ENCODE measurements at regions not wholly inside any gene's neighbourhood (a gene's known extent, or its start where the extent isn't known, plus 50 kb on each side); places are given as distances from the start of the nearest gene placed in this dataset.

DNA sequence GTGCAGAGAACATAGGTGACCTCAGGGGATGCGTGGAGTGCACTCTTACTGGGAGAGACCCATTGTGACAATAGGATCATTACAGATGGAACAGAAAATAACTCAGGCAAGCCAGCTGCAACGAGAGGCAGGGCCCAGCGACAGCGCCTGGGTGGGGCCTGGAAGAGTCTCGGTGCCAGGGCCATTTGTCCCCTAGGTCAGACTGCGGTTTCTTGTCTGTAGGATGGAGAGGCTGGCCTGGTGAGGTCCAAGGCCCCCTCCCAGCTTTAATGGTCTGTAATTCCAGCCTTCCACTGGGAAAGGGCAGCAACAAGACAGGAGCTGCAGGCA is 208.6 kb upstream of the APCDD1 start:
- TF ChIP-seq, protein P1, sequence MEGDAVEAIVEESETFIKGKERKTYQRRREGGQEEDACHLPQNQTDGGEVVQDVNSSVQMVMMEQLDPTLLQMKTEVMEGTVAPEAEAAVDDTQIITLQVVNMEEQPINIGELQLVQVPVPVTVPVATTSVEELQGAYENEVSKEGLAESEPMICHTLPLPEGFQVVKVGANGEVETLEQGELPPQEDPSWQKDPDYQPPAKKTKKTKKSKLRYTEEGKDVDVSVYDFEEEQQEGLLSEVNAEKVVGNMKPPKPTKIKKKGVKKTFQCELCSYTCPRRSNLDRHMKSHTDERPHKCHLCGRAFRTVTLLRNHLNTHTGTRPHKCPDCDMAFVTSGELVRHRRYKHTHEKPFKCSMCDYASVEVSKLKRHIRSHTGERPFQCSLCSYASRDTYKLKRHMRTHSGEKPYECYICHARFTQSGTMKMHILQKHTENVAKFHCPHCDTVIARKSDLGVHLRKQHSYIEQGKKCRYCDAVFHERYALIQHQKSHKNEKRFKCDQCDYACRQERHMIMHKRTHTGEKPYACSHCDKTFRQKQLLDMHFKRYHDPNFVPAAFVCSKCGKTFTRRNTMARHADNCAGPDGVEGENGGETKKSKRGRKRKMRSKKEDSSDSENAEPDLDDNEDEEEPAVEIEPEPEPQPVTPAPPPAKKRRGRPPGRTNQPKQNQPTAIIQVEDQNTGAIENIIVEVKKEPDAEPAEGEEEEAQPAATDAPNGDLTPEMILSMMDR (IDR thresholded peaks at IDR 0.05; ENCODE audit: insufficient read depth in 1 of 2, low read depth in 1 of 2, low read length in 1 of 2, severe bottlenecking in 1 of 2, unreplicated experiment in 1 of 2) = no peak
- intact Hi-C loops (cut with micrococcal nuclease; ENCODE audit: unreplicated experiment) = loop anchor here (10.0 kb wide), 1 partner anchor 271 kb away; no protein-coding TSS in a partner anchor
- Mint-ChIP-seq H3K9me3 (ENCODE audit: unreplicated experiment) (no peaks in the 10 kb centered on the region), H3K4me1 (ENCODE audit: low read depth, unreplicated experiment) (no peaks in the 10 kb centered on the region), H3K27me3 (ENCODE audit: insufficient read depth, unreplicated experiment) (no peaks in the 10 kb centered on the region), H3K27ac (ENCODE audit: unreplicated experiment) (no peak overlapping the region), H3K4me3 (ENCODE audit: unreplicated experiment) (no peak overlapping the region), H3K36me3 (ENCODE audit: insufficient read depth, unreplicated experiment) (no peaks in the 10 kb centered on the region)
- H3K4me3 ChIP-seq (ENCODE audit: low read depth, low read length) = no peak overlapping the region
- no peak for DNase-seq
- no peaks in the 10 kb centered on the region for H3K4me1 ChIP-seq
- BruUV-seq (replicated peaks) = no TSS peak
- no peaks in the 10 kb centered on the region for H3K36me3 ChIP-seq (ENCODE audit: control insufficient read depth, insufficient read depth, low read length)
- ChIA-PET CTCF (no interaction called here), POLR2A (no interaction called here)
- no peaks in the 10 kb centered on the region for H3K27me3 ChIP-seq (replicated peaks; ENCODE audit: control insufficient read depth, insufficient read depth, low read length)
- no peaks in the 10 kb centered on the region for H3K9me3 ChIP-seq

DNA sequence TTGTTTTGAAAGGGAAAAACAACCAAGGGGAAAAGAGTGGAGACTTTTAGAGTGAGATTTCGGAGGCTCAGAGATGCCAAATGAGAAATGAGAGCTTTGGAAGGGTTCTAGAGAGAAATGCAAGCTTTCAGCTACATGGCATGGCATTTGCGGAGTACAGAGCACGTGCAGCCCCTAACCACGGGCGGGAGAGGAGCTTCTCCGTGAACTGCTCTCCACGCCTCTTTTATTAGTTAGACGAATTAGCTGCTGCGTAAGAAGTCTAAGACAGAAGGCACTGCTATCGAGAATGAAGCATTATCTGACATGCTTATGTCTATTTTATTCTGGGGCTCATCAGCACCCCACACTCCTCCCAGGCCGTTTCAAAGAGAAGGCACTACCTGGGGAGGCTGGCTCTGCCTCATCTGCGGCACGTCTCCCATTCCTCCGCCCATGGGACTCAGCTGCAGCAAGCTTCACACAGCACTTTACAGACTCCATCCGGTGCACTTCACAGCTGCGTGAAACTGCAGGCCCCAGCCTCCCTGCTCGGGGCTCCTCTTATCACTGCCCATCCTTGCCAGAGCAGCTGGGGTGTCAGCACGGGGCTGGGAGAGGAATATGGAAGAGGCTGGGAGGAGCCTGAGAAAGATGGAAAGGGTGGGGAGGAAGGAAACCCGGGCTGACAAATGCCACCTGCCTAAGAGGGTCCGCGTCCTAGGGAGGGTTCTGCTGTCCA is 207.3 kb upstream of the APCDD1 start:
- CTCF ChIA-PET = no interaction called here
- no peak overlapping the region for H3K27ac Mint-ChIP-seq (ENCODE audit: unreplicated experiment)
- no peaks in the 10 kb centered on the region for H3K36me3 Mint-ChIP-seq (ENCODE audit: insufficient read depth, unreplicated experiment)

DNA sequence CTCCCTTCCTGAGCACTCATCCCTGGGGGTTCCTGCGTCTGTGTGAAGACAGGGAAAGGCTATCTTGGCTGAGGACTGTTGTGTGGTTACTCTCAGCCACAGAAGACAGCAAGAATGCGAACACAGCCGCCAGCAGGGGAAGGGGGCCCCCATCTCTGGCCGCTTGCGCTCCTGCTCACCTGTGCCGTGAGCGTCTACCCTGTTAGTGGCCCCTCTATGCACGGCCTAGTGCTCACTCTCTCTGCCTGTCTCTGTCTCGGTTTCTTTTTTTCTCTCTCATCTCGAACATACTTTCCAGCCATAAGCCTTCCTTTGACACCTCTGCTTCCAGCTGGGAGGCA is 206.7 kb upstream of the APCDD1 start:
- Histone ChIP-seq H3K27me3 (replicated peaks; ENCODE audit: control insufficient read depth, insufficient read depth, low read length) (no peaks in the 10 kb centered on the region), H3K4me1 (no peaks in the 10 kb centered on the region), H3K4me3 (ENCODE audit: low read depth, low read length) (no peak overlapping the region), H3K36me3 (ENCODE audit: control insufficient read depth, insufficient read depth, low read length) (no peaks in the 10 kb centered on the region), H3K9me3 (no peaks in the 10 kb centered on the region)
- Mint-ChIP-seq H3K9me3 (ENCODE audit: unreplicated experiment) (no peaks in the 10 kb centered on the region), H3K27ac (ENCODE audit: unreplicated experiment) (no peak overlapping the region), H3K4me3 (ENCODE audit: unreplicated experiment) (no peak overlapping the region), H3K36me3 (ENCODE audit: insufficient read depth, unreplicated experiment) (no peaks in the 10 kb centered on the region), H3K4me1 (ENCODE audit: low read depth, unreplicated experiment) (no peaks in the 10 kb centered on the region), H3K27me3 (ENCODE audit: insufficient read depth, unreplicated experiment) (no peaks in the 10 kb centered on the region)
- no TSS peak for BruUV-seq (replicated peaks)
- ChIA-PET POLR2A (no interaction called here), CTCF (no interaction called here)
- DNase-seq = no peak
- TF ChIP-seq, protein P1 (IDR thresholded peaks at IDR 0.05; ENCODE audit: insufficient read depth in 1 of 2, low read depth in 1 of 2, low read length in 1 of 2, severe bottlenecking in 1 of 2, unreplicated experiment in 1 of 2) = no peak
- intact Hi-C loops (cut with micrococcal nuclease; ENCODE audit: unreplicated experiment) = loop anchor here (10.0 kb wide), 1 partner anchor 273 kb away; no protein-coding TSS in a partner anchor

More for the DNA sequence above, 207.3 kb upstream of the APCDD1 start:
- H3K27me3 ChIP-seq (replicated peaks; ENCODE audit: control insufficient read depth, insufficient read depth, low read length) = no peaks in the 10 kb centered on the region
- intact Hi-C loops (cut with micrococcal nuclease; ENCODE audit: unreplicated experiment) = loop anchor here (10.0 kb wide), 1 partner anchor 272 kb away; no protein-coding TSS in a partner anchor
- Mint-ChIP-seq H3K9me3 (ENCODE audit: unreplicated experiment) (no peaks in the 10 kb centered on the region), H3K27me3 (ENCODE audit: insufficient read depth, unreplicated experiment) (no peaks in the 10 kb centered on the region), H3K4me3 (ENCODE audit: unreplicated experiment) (no peak overlapping the region), H3K4me1 (ENCODE audit: low read depth, unreplicated experiment) (no peaks in the 10 kb centered on the region)
- no peak overlapping the region for H3K4me3 ChIP-seq (ENCODE audit: low read depth, low read length)
- POLR2A ChIA-PET = no interaction called here
- no peaks in the 10 kb centered on the region for H3K9me3 ChIP-seq
- DNase-seq = no peak
- no peaks in the 10 kb centered on the region for H3K36me3 ChIP-seq (ENCODE audit: control insufficient read depth, insufficient read depth, low read length)
- no TSS peak for BruUV-seq (replicated peaks)
- H3K4me1 ChIP-seq = no peaks in the 10 kb centered on the region
- TF ChIP-seq, protein P1 (IDR thresholded peaks at IDR 0.05; ENCODE audit: insufficient read depth in 1 of 2, low read depth in 1 of 2, low read length in 1 of 2, severe bottlenecking in 1 of 2, unreplicated experiment in 1 of 2) = no peak
